Fibroblast of skin of right quadriceps (primary cell): ENCODE measurements at regions not wholly inside any gene's neighbourhood (a gene's known extent, or its start where the extent isn't known, plus 50 kb on each side); places are given as distances from the start of the nearest gene placed in this dataset.

Source experiments
- DNase-seq: peaks from one replicate; pipeline ENCODE4 v3.0.0-alpha.2; 2013

GRCh38 chr3:18810306-18810661, 338.0 kb upstream of the KCNH8 start:
- no peak for DNase-seq

GRCh38 chr3:18809640-18810305, 338.5 kb upstream of the KCNH8 start:
- peak; percentile 3 for DNase-seq

GRCh38 chr3:18808429-18808828, 339.9 kb upstream of the KCNH8 start:
- DNase-seq, result no peak

GRCh38 chr3:18807593-18807992, 340.7 kb upstream of the KCNH8 start:
- no peak for DNase-seq

GRCh38 chr3:18806633-18807032, 341.7 kb upstream of the KCNH8 start:
- DNase-seq, result no peak

GRCh38 chr3:18797378-18797777, 350.9 kb upstream of the KCNH8 start:
- no peak for DNase-seq

- DNase-seq, result no peak
Measured at GRCh38 chr3:18795078-18795477, 353.2 kb upstream of the KCNH8 start.

GRCh38 chr3:18791752-18792151, 356.6 kb upstream of the KCNH8 start:
- no peak for DNase-seq

GRCh38 chr3:18791182-18791581, 357.1 kb upstream of the KCNH8 start:
- no peak for DNase-seq

GRCh38 chr3:18790384-18790783, 357.9 kb upstream of the KCNH8 start:
- DNase-seq, result no peak

- DNase-seq, result no peak
Measured at GRCh38 chr3:18789734-18790133, 358.6 kb upstream of the KCNH8 start.

GRCh38 chr3:18787441-18787840, 360.9 kb upstream of the KCNH8 start:
- DNase-seq, result no peak

GRCh38 chr3:18786650-18787323, 361.5 kb upstream of the KCNH8 start:
- no peak for DNase-seq

GRCh38 chr3:18782191-18782590, 357.1 kb upstream of the SATB1 start:
- DNase-seq, result no peak

GRCh38 chr3:18780959-18781358, 355.8 kb upstream of the SATB1 start:
- DNase-seq, result no peak

GRCh38 chr3:18779704-18780103, 354.6 kb upstream of the SATB1 start:
- no peak for DNase-seq

- no peak for DNase-seq
Measured at GRCh38 chr3:18778598-18778997, 353.5 kb upstream of the SATB1 start.

GRCh38 chr3:18778094-18778493, 353.0 kb upstream of the SATB1 start:
- DNase-seq, result no peak

- DNase-seq, result no peak
Measured at GRCh38 chr3:18775501-18775900, 350.4 kb upstream of the SATB1 start.

GRCh38 chr3:18774319-18775088, 349.4 kb upstream of the SATB1 start:
- no peak for DNase-seq

- DNase-seq, result no peak
Measured at GRCh38 chr3:18772699-18773305, 347.7 kb upstream of the SATB1 start.

GRCh38 chr3:18771931-18772330, 346.8 kb upstream of the SATB1 start:
- DNase-seq, result no peak

GRCh38 chr3:18770800-18771199, 345.7 kb upstream of the SATB1 start:
- no peak for DNase-seq
